ENCODE measurements at regions not wholly inside any gene's neighbourhood (a gene's known extent, or its start where the extent isn't known, plus 50 kb on each side); places are given as distances from the start of the nearest gene placed in this dataset.

GRCh38 chr14:71324767-71325272 lies 417.6 kb downstream of the PCNX1 start:
- no peak overlapping the region for H3K27ac ChIP-seq
- no peak for DNase-seq (ENCODE audit: low spot score)
- TF ChIP-seq, protein P1, sequence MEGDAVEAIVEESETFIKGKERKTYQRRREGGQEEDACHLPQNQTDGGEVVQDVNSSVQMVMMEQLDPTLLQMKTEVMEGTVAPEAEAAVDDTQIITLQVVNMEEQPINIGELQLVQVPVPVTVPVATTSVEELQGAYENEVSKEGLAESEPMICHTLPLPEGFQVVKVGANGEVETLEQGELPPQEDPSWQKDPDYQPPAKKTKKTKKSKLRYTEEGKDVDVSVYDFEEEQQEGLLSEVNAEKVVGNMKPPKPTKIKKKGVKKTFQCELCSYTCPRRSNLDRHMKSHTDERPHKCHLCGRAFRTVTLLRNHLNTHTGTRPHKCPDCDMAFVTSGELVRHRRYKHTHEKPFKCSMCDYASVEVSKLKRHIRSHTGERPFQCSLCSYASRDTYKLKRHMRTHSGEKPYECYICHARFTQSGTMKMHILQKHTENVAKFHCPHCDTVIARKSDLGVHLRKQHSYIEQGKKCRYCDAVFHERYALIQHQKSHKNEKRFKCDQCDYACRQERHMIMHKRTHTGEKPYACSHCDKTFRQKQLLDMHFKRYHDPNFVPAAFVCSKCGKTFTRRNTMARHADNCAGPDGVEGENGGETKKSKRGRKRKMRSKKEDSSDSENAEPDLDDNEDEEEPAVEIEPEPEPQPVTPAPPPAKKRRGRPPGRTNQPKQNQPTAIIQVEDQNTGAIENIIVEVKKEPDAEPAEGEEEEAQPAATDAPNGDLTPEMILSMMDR (IDR thresholded peaks at IDR 0.05), result no peak

DNA sequence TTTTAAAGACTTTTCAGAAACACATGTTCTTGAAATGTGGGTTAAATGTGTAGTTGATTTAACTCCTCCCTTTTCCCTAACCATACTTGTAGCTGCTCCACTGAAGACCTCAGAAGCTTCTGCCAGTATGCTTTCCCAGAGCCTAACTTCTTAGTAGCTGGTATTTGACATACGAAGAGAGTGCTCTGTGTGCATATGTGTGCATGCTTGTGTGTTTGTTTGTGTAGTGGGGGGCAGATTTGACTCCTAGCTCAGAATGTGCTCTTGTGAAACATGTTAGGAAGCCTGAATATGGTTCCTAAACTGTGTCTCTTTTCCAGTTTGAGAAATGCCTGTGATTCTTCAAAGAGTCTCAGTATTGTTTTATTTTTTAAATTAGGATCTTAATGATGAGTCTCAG lies 420.4 kb downstream of the PCNX1 start:
- DNase-seq (ENCODE audit: low spot score), result no peak
- TF ChIP-seq, protein P1 (IDR thresholded peaks at IDR 0.05), result no peak
- Histone ChIP-seq H3K4me3 (no peak overlapping the region), H3K27ac (no peak overlapping the region)

More at GRCh38 chr14:71324767-71325272, 417.6 kb downstream of the PCNX1 start:
- H3K4me3 ChIP-seq, result no peak overlapping the region

- H3K4me3 ChIP-seq, result no peak overlapping the region
- TF ChIP-seq, protein P1 (IDR thresholded peaks at IDR 0.05), result no peak
- no peak for DNase-seq (ENCODE audit: low spot score)
- no peak overlapping the region for H3K27ac ChIP-seq
These were observed 420.9 kb downstream of the PCNX1 start for GRCh38 chr14:71328183-71328582.

- H3K27ac ChIP-seq, result no peak overlapping the region
- TF ChIP-seq, protein P1 (IDR thresholded peaks at IDR 0.05), result no peak
- H3K4me3 ChIP-seq, result no peak overlapping the region
- DNase-seq (ENCODE audit: low spot score), result no peak
These were observed 421.7 kb downstream of the PCNX1 start for GRCh38 chr14:71328954-71329353.

- H3K27ac ChIP-seq, result no peak overlapping the region
- TF ChIP-seq, protein P1 (IDR thresholded peaks at IDR 0.05), result no peak
- H3K4me3 ChIP-seq, result no peak overlapping the region
- DNase-seq (ENCODE audit: low spot score), result no peak
These were observed 424.1 kb downstream of the PCNX1 start for GRCh38 chr14:71331403-71331802.

DNA sequence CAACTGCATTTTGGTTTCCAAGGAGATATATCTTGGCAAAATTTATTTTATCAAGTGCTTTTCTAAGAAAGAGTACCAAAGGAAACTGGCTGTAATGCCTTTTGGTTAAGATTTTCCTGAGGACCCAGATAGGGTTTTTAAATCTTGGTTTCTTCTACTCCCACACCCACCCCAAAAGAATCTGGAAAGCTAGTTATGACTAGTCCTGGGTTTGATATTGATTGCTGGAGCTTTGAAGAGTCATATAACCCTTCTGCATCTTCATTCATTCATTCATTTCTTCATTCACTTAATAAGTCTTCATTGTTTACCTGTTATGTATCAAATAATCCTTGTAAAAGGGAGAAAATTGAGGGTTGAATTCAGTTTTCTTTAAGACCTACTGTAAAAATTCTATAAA lies 425.2 kb downstream of the PCNX1 start:
- TF ChIP-seq, protein P1 (IDR thresholded peaks at IDR 0.05), result no peak
- Histone ChIP-seq H3K4me3 (no peak overlapping the region), H3K27ac (no peak overlapping the region)
- no peak for DNase-seq (ENCODE audit: low spot score)

GRCh38 chr14:71333705-71334104 lies 426.4 kb downstream of the PCNX1 start:
- no peak overlapping the region for H3K27ac ChIP-seq
- H3K4me3 ChIP-seq, result no peak overlapping the region
- TF ChIP-seq, protein P1 (IDR thresholded peaks at IDR 0.05), result no peak
- DNase-seq (ENCODE audit: low spot score), result no peak
